T-helper 2 cell (primary cell): ENCODE measurements at regions not wholly inside any gene's neighbourhood (a gene's known extent, or its start where the extent isn't known, plus 50 kb on each side); places are given as distances from the start of the nearest gene placed in this dataset.
"Not testable (repeated sequence)": the region's sequence is repeated elsewhere in the genome, so short reads cannot be mapped to it uniquely, and the experiment has no call there.

Experiments used
- DNase-seq, 5 experiments: peaks; one replicate each; pipeline versions ENCODE4 v3.0.0 to v3.0.0-alpha.2; 2012 to 2022

- no peak for DNase-seq
These were observed 79.5 kb upstream of the RALGAPA2 start for GRCh38 chr20:20791664-20792568.

DNA sequence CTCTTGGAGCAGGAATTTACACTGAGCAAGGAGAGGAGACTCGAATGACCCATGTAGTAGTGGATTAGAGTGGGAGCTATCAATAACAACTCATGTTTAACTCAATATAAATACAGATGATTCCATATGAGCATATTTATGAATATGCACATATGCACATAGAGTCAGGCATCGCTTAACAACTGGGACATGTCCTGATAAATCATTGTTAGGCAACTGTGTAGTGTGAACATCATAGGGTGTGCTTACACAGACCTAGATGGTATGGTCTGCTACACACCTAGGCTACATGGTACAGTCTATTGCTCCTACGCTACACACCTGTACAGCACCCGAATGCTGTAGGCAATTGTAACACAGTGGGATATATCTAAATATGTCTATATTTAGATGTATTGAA is 75.9 kb upstream of the RALGAPA2 start:
- no peak for DNase-seq

DNA sequence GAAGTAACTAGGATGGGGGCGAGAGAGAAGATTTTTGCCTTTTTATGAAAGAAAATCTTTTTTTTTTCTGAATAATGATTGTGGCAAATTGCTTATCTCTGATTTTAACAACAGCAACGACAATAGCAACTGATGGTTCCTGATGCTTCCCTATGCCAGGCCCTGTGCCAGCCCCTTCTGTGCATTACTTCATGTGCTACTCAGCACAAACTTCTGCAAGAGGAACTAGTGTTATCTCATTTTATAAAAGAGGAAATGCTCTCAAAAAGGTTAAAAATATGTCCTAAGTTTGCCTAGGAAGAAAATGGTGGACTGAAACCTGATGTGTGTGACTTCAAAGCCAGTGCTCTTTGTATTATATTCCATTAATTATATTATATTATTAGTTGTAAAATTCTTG is 74.0 kb upstream of the RALGAPA2 start:
- DNase-seq, result no peak

DNA sequence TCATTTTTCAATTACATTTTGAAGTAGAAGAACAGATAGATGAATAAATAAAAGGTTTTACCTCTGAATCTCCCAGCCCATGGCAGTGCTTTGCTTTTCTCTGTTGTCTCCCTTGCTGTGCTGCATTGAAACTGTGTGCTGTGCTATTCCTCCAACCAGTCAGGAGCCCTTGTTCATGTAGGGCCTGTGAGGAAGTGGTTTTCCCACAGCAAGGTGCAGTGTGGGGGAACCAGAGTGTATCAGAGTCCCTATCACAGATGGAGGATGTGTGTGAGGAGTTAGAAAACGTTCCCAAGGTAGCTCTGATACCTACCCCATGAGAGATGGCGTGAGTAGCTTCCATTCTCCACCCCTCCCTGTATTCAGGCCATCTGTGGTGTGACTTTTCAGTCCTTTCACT is 72.8 kb upstream of the RALGAPA2 start:
- DNase-seq, result no peak

DNA sequence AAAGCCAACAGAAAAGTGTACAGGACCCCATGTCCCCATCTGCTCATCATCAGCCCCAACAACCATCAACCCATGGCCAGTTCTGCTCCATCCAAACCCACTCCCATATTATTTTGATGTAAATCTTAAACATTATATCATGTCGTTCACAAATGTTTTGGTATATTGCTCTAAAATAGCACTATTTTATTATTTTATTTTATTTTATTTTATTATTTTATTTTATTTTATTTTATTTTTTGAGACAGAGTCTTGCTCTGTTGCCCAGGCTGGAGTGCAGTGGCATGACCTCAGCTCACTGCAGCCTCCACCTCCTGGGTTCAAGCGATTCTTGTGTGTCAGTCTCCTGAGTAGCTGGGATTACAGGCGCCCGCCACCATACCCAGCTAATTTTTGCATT is 72.0 kb upstream of the RALGAPA2 start:
- not testable (repeated sequence) for DNase-seq

DNA sequence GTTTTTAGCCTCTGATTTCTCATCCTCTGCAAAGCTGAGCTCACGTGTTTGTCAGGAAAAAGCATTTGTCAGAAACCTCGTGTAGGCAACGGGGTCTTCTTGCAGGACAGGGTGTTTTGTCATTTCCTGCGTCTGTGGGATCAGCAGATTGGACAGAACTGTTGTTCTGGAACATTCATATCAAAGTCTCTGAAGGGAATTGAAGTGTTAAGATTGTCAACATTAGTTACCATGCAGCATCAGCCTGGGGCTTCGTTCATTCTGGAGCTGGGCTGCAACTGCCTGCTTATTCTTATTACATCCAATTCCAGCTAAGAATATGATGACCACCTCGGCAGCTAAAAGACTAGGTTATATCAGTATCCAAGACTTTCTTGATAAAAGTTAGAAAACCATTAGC is 71.0 kb upstream of the RALGAPA2 start:
- no peak for DNase-seq

DNA sequence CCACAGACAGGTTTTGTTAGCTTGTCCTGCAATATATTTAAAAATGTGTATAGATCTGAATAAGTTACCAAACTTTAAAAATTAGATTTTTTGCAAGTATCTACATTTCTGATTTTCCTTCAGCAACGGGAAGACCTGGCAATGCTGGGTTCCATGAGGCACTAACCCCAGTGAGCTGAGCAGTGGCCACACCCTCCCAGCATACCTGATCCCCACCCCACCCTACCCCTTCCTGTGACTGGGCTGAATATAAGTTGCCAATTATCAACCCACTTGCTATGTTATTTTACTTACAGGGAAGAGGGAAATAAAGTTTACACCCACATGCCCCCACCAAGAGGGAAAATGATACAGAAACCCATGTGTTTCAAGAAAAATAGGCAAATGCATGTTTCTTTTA is 70.3 kb upstream of the RALGAPA2 start:
- DNase-seq, result no peak

DNA sequence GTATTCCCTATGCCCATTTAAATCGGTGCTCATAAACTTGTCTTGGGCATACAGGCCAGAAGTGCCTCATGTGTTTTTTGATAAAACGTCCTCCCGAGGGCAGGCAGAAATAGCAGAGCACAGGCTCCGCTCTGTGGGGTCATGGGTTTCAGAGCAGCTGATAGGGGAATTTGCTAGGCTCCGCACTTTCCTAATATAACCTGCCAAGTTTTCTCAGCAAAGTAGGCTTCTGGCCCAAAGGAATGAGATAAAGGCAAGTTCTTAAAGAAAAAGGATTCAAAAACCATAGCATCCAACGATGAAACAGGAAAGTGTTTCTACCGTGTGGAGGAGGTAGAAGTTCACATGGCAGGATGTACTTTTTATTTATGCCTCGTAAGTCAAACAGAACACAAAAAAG is 69.8 kb upstream of the RALGAPA2 start:
- no peak for DNase-seq

DNA sequence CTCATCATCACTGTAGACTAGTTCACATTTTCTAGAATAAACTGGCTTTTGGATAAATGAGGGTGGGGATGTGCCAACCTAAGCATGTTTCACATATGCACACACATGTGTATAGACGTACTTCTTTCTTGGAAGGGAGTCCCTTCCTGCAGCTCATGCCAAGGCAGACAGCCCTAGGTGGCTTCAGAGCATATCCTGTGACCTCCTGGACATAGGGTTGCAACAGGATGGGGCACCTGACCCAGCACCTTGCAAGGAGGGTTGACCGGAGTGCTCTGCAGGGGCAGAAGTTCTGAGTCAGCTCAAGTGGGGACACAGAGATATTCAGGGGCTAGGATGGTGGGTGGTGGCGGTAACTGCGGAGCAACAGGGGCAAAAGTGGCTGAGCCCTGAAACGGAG is 68.6 kb upstream of the RALGAPA2 start:
- no peak for DNase-seq

DNA sequence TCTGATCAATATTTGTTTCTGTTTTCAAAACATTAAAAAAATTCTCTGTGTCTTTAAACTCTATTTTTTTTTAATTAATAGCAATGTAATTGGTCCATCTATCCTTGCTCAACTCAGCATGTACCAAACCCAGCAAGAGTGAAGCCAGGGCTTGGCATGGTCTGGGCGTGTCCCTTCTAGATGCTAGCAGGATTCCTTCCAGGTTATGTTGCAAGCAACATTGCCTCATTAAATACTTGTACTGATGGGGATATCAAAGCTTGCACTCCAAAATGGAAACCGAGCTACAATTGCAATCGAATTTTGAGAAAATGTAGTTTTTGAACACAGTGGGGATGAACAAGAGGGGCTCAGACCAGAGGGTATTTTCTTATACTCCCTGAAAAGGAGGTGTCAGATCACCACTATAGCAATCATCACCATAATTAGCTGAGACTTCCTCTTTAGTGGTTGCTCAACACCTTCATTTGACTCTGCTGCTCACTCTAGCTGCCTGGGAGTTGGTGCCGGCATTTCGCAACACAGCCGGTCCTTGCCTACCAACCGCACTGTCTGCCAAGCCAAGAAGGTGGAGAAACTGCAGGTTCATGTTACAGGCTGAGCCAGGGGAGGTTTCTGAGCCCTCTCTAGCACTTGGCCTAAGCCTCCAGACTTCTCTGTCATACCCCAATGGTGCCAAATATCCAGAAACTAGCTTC is 67.8 kb upstream of the RALGAPA2 start:
- DNase-seq, result peak in 1 of 5 experiments; percentile 28

GRCh38 chr20:20778676-20779075 is 66.2 kb upstream of the RALGAPA2 start:
- no peak for DNase-seq

DNA sequence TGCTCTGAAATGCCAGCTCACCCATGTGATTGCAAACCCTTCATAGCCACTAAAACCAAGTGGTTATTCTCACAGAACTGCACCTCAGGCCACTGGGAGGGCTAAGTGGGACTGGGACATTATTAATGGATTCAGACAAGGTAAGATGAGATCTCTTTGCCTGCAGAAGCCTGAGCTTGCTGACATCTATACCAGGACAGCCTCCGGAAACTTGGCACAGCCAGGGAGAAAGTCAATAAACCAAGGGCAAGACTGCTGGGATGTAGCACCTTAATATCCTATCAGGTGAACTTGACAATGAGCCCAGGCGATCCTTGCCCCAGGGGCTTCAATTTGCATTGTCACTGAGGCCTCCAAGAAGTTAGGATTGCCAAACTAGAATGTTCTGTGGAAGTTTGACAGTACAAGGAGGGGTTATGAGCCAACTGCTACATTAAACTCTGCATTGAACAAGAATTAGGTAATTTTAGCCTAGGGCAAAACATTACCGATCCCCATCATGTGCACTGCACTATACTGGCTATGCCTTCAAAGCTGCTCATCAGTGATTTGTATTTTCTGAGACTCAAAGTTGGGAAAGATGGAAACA is 60.1 kb upstream of the RALGAPA2 start:
- no peak for DNase-seq

- no peak for DNase-seq
These were observed 55.9 kb upstream of the RALGAPA2 start for GRCh38 chr20:20768202-20768815.

GRCh38 chr20:20765696-20766365 is 53.4 kb upstream of the RALGAPA2 start:
- no peak for DNase-seq

DNA sequence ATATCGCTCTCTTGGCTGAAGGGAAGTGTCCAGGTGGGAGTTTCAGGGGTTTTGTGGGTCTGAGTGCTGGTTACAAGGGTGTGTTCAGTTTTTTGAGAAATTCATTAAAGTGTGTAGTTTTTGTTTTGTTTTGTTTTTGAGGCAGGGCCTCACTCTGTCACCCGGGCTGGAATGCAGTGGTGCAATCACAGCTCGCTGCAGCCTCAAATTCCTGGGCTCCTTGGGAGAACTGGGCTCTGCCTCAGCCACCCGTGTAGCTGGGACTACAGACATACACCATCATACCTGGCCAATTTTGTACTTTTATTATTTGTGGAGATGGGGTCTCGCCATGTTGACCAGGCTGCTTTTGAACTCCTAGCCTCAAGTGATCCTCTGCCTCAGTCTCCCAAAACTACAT is 51.2 kb upstream of the RALGAPA2 start:
- no peak for DNase-seq
